ENCODE measurements at regions not wholly inside any gene's neighbourhood (a gene's known extent, or its start where the extent isn't known, plus 50 kb on each side); places are given as distances from the start of the nearest gene placed in this dataset.

- Histone ChIP-seq H4K20me1 (ENCODE audit: insufficient read depth) (no peaks in the 10 kb centered on the region), H3K27ac (ENCODE audit: low read depth, low read length) (no peak overlapping the region), H3K4me1 (ENCODE audit: control insufficient read depth in 1 of 2, insufficient read depth in 2 of 2, low read length in 2 of 2) (0 out of 4 replicates have a peak, but pooled peaks cover 0 to 3% of the 10 kb centered on the region in 2 experiments), H3K27me3 (ENCODE audit: insufficient read depth, low read length) (no peaks in the 10 kb centered on the region), H3K9me2 (ENCODE audit: insufficient read depth) (no peaks in the 10 kb centered on the region), H3K4me3 (replicated peaks in 1 of 2; ENCODE audit: low read depth in 1 of 2, low read length in 2 of 2) (no peak overlapping the region), H3K9me3 (ENCODE audit: control insufficient read depth in 1 of 2, insufficient read depth in 1 of 2, low read depth in 1 of 2, low read length in 2 of 2) (no peaks in the 10 kb centered on the region), H2AFZ (ENCODE audit: low read depth, low read length, poor library complexity, severe bottlenecking) (no peak overlapping the region), H3K36me3 (ENCODE audit: control insufficient read depth in 1 of 2, insufficient read depth in 2 of 2, low read length in 2 of 2) (no peaks in the 10 kb centered on the region), H3K9ac (ENCODE audit: low read length) (no peak overlapping the region), H3K79me2 (ENCODE audit: insufficient read depth, low read length) (no peaks in the 10 kb centered on the region), H3K4me2 (ENCODE audit: low read length) (no peak overlapping the region)
- intact Hi-C loops (cut with micrococcal nuclease), result no loop called here
- no peak for ATAC-seq
- no peak for TF ChIP-seq EZH2 (IDR thresholded peaks at IDR 0.05)
- TF ChIP-seq SRF (IDR thresholded peaks at IDR 0.05; ENCODE audit: low read depth), result no peak
- TF ChIP-seq JUND (IDR thresholded peaks at IDR 0.05), result no peak
- no peak for TF ChIP-seq ELF1 (IDR thresholded peaks at IDR 0.05; ENCODE audit: borderline replicate concordance, low read depth)
- no peak for TF ChIP-seq EGR1 (IDR thresholded peaks at IDR 0.05; ENCODE audit: low read depth)
- no peak for TF ChIP-seq SIN3A (IDR thresholded peaks at IDR 0.05; ENCODE audit: low read depth)
- no peak for TF ChIP-seq POLR2A (IDR thresholded peaks at IDR 0.05; ENCODE audit: borderline replicate concordance, extremely low read depth, insufficient read depth, insufficient read length)
- TF ChIP-seq ZFX (IDR thresholded peaks at IDR 0.05), result no peak
- TF ChIP-seq SP1 (IDR thresholded peaks at IDR 0.05; ENCODE audit: low read depth), result no peak
- no peak for TF ChIP-seq CBX3 (IDR thresholded peaks at IDR 0.05; ENCODE audit: low read depth)
- no peak for TF ChIP-seq CTCF (IDR thresholded peaks at IDR 0.05 in 2 of 3, conservative IDR thresholded peaks at IDR 0.05 in 1 of 3; ENCODE audit: borderline replicate concordance in 1 of 3, insufficient read depth in 1 of 3, low read depth in 2 of 3, low read length in 2 of 3)
- TF ChIP-seq POLR2AphosphoS5 (IDR thresholded peaks at IDR 0.05; ENCODE audit: low read depth, low read length), result no peak
- TF ChIP-seq EZH2phosphoT487 (IDR thresholded peaks at IDR 0.05; ENCODE audit: borderline replicate concordance), result no peak
- TF ChIP-seq FOSL1 (IDR thresholded peaks at IDR 0.05; ENCODE audit: low read depth), result no peak
- ChIA-PET RAD21 (ENCODE audit: low non-redundant PET in 1 of 2, low total read pairs in 2 of 2, uncharacterized antibody in 2 of 2, unreplicated experiment in 2 of 2) (no interaction called here), POLR2A (no interaction called here), CTCF (no interaction called here)
- no peak for DNase-seq (ENCODE audit: low read depth, low spot score)
- BruUV-seq (replicated peaks), result no TSS peak
These were observed 139.5 kb downstream of the ATPSCKMT start for GRCh38 chr5:10110228-10110627.
